GM18907 (cell line): ENCODE measurements at regions not wholly inside any gene's neighbourhood (a gene's known extent, or its start where the extent isn't known, plus 50 kb on each side); places are given as distances from the start of the nearest gene placed in this dataset.
A peak's percentile ranks its signal among the peaks of the same experiment; 100 is the strongest.
"Not testable (repeated sequence)": the region's sequence is repeated elsewhere in the genome, so short reads cannot be mapped to it uniquely, and the experiment has no call there.

Source experiments
- ATAC-seq: cut with Tn5 transposase; IDR thresholded peaks from one replicate; pipeline ENCODE4 v1.9.1; 2021; ENCODE audit warnings: mild to moderate bottlenecking, moderate library complexity; ENCODE audit not compliant: unreplicated experiment

DNA sequence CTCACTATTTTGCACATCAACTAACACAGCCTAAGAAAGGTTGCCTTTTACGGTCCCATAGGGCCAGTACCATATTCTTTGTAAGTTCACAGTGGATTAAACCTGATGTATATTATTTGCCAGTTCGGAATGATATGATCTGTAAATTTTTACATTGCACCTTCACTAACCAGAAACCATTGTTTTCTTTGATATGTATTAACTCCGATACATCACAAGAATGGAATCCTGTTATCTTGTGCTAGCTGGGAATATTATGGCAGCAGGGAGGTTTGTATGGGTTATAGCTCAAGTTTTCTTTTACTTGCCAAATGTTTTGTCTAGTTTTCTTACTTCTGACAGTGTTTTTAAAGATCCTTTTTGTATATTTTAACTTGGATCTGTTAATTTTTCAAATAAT lies 51.4 kb upstream of the S1PR1 start:
- no peak for ATAC-seq

DNA sequence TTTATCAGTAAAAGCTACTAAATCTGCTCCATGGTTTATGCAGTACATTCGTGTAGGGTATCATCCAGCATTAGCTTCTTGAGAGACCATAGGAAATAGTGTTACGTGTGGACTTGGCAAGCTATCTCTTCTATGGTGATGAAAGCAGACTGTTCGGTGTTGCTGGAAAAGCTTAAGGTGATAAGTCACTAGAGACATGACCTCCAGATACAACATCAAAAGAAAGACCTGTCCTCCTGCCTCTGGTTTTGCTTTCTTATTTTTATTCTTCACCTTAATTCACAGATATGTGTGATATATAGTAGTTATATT lies 53.5 kb upstream of the S1PR1 start:
- ATAC-seq = no peak

DNA sequence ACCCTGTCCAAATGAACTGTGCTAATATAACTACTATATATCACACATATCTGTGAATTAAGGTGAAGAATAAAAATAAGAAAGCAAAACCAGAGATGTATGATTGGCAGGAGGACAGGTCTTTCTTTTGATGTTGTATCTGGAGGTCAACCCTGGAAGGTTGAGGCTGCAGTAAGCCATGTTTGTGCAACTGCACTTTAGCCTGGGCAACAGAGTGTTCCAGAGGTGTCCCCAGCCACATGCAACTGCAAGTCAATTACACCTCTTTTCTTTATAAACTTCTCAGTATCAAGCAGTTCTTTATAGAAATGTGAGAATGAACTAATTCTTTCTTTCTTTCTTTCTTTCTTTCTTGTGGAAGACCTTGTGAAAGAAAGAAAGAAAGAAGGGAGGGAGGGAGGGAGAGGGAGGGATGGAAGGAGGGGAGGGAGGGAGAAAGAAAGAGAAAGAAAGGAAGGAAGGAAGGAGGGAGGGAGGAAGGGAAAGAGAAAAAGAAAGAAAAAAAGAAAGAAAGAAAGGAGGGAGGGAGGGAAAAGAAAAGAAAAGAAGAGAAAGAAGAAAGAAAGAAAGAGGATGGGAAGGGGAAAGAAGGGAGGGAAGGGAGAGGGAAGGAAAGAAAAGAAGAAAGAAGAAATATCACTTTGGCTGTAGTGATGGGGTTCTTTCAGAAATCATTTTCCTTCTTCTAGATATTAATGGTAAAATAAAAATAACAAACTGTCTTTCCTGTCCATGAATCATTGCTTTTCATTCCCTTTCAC lies 54.0 kb upstream of the S1PR1 start:
- no peak for ATAC-seq

DNA sequence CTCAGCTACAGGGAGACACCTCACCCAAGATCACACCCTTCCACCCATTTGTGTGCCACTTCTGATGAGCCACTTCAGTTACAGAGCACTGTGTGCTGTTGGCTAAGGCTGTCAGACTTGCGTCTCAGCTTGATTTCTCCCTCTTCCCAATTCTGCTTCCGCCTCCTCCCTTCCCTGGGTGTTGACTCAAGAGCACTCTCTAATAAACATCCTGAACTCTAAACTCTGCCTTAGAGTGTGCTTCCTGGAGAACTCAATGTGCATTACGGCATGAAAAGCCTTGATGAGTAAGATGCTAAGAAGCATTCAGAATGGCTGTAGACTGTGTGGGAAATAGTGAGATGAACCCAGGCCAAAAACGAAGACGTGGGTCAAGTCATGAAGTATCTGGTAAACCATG lies 54.9 kb upstream of the S1PR1 start:
- no peak for ATAC-seq

DNA sequence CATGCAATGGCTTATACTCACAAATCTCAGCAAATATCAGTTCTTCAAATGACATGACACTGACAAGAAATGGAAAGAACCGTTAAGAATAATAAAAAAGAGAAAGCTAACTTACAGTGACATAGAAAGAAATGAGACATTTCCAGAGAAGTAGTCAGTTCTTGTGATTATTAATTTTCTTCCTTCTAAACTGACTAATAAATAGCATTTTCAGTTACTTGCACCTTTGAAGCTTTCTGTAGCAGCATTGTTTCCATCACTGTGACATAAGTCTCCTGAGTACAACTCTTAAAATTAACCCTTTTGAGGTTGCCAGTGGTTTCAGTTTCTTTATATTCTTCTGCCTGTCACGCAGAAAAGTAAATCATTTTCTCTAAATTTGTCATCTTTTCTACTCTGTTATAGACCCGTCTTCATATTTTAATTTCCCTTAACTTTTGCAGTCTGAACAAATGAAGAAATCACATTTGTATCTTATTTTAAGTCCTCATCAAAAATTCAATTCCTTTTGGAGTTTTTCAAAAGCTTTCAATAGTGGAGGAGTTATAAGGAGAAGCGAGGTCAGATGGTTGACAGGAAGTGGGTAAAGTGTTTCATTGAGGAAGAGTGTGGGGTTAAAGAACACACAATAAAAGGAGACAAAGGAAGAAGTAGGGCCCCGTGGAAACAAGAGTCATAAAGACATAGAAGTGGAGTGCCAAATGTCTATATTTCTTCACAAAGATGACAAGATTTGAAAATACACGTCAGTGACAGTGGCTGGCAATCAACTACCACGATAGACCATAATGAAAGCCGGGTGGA lies 57.9 kb upstream of the S1PR1 start:
- ATAC-seq = peak; percentile 93

DNA sequence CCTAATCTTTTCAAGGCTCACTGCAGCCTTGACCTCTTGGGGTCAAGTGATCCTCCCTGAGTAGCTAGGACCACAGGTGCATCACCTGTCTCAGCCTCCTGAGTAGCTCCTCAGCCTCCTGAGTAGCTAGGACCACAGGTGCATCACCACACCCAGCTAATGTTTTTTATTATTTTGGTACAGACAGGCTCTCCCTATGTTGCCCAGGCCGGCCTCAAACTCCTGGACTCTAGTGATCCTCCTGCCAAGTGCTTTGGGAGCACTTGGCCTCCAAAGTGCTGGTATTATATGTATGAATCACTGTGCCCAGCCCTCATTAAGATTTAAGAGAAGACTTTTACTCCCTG lies 58.5 kb upstream of the S1PR1 start:
- peak; percentile 18 for ATAC-seq

DNA sequence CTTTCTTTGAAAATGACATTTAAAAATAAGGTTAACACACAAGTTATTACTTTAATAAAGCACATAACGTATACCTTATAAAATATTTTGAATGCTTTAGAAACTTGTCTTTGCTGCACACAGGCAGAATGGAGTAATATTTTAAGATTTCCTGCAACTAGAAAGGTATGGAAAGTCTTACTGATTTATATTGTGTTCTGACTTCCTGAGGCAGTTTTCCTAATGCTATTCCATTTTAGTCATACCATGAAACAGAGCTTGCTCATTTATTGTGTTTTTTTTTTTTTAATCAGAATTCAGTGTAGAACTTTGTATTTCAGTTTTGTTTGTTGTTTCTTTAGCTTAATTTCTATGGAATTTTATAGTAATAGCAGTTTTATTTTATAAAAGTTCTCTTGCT lies 60.9 kb upstream of the S1PR1 start:
- no peak for ATAC-seq

DNA sequence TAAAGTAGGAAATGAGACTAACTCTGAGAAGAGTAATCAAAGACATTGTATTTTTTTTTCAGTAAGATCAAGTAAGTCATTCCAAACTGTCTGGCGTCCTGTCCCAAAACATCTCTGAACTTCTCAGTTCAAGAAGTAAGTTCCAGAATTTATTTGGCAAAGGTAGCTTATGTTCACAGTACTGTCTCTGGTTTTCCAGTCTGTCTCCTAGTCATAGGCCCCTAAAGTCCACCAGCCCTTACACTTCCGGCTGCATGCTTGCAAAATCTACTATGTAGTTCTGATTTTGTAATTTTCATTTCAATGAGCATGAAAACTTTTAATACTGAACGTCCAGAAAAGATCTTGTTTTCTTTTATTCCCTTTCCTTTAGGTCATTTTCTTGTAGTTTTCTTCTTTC lies 61.4 kb upstream of the S1PR1 start:
- ATAC-seq = no peak

DNA sequence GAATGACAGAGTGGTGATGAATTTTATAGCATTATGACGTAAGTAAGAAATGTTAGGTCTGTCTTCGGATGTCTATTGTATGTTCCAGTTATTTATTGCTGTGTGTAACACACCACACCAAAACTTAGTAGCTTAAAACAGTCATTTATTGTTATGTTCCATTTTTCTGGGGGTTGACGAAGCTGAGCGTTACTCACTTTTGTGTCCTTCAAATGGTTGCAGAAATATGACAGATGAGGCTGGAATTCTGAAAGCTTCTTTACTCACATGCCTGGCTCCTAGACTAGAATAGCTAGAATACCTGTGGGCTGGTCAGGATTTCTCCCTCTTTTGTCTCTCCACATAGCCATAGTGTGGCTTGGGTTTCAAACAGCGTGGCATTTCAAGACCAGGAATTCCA lies 62.1 kb upstream of the S1PR1 start:
- ATAC-seq = no peak

DNA sequence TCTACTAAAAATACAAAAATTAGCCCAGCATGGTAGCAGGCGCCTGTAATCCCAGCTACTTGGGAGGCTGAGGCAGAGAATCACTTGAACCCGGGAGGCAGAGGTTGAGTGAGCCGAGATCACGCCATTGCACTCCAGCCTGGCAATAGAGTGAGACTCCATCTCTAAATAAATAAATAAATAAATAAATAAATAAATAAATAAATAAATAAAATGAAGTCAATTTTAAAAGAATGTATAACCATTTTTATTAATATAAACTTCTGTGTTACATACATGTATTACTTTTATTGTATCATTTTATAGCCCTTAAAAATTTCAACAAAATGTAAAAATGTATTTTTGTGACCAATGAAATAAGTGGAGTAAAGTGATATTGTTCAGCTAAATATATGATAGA lies 62.5 kb upstream of the S1PR1 start:
- ATAC-seq = not testable (repeated sequence)

DNA sequence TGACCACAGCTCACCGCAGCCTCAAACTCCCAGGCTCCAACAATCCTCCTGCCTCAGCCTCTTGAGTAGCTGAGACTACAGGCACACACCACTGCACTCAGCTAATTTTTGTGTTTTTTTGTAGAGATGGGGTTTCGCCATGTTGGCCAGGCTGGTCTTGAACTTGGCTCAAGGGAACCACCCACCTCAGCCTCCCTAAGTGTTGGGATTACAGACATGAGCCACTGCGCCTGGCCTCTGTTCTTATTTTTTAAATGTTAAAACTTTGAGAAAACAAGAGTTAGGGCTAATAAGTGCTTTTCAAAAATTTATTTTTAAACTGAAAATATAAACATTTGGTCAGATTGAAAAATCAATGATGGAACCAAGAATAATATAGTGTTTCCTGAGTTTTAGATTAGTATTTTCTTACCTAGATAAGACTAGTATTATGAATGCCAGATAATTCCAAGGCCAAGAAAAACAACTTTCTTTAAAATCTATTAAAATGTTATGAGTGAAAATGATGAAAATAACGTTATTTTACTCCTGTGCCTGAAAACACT lies 66.2 kb upstream of the S1PR1 start:
- no peak for ATAC-seq

DNA sequence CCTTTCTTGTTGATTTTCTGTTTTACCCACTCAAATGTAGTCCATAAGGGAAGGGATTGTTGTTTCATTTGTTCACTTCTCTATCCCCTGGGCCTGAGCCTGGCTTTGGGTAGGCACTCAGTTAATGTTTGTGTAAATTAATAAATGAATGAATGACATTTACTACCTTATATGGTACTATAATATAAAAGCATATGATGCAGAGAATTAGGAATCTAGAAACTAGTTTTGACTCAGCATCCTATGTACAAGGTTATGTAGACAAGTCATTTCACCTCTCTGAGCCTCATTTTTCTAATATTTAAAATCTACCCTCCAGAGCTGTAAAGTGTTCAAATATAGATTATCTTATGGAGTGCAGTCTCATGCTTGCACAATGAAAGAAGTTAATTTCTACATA lies 68.9 kb upstream of the S1PR1 start:
- ATAC-seq = peak; percentile 89

DNA sequence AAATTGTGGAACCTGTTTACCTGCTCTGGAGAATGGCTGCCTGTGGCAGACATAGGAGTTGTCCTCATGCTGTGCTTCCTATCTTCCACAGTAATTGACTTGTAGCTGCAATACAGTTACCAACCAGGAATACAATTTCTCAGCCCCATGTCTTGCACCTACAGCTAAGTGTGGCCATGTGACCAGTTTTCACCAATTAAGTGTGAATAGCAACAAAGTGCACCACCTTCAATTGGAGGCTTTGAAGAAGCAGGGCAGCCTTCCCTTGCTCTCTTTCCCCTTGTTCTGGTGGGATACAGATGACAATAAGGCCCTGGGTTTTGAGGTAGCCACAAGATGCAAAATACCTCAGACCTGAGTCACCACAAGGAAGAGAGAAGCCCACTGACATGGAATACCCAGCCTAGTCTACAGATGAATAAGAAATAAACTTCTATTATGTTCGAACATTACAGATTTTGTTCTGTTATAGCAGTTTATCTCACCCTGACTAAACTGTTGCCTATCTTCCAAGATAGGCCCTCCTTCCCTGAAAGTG lies 70.2 kb upstream of the S1PR1 start:
- no peak for ATAC-seq

DNA sequence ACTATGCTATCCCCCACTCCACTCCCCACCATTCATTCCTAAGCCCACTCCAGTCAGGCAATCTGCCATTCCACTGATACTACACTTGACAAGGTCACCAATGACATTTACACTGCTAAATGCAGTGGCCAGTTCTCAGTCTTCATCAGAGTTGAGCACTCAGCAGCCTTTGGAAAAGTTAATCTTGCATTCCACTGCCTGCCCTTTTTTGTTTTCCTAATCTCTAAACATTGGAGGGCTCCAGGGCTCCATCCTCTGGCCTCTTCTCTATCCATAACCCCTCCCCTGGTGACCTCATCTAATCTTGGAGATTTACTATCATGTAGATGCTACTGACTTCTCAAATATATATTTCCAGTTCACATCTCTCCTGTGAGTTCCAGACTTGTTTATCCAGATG lies 70.9 kb upstream of the S1PR1 start:
- no peak for ATAC-seq

DNA sequence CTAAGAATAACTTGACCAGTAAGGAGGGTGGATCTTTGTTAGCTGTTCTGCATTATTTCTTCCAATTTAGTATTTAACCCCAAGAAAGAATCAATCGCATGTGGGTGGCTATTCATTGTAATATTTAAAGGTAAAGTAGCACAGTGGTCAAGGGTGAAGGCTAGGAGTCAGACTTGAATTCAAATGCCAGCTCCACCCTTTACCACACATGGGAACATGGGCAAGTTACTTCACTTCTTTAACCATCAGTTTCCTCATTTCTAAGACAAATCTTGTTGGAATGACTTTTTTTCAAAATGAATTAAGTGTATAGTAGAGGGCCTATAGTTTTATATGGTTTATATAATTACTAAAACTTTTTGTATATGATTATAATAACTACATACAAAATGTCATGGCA lies 71.3 kb upstream of the S1PR1 start:
- ATAC-seq = no peak

DNA sequence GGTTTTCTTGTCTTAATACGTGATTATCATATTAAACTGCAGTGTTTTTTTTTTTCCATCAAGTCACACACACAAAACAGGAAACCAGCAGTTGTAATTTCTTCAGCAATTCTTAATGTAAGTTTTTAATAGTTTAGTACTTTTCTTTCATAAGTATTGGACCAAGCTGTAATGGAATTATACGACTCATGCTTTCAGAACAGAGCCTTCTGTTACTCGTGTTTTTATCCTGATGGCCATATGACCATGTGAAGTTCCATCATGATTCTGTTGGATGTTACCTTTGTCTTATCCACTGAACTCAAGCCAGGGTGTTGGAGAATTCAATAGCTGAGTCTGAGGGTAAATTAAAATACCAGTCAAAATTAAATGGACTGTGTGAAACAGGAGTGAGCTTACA lies 72.0 kb upstream of the S1PR1 start:
- ATAC-seq = no peak

DNA sequence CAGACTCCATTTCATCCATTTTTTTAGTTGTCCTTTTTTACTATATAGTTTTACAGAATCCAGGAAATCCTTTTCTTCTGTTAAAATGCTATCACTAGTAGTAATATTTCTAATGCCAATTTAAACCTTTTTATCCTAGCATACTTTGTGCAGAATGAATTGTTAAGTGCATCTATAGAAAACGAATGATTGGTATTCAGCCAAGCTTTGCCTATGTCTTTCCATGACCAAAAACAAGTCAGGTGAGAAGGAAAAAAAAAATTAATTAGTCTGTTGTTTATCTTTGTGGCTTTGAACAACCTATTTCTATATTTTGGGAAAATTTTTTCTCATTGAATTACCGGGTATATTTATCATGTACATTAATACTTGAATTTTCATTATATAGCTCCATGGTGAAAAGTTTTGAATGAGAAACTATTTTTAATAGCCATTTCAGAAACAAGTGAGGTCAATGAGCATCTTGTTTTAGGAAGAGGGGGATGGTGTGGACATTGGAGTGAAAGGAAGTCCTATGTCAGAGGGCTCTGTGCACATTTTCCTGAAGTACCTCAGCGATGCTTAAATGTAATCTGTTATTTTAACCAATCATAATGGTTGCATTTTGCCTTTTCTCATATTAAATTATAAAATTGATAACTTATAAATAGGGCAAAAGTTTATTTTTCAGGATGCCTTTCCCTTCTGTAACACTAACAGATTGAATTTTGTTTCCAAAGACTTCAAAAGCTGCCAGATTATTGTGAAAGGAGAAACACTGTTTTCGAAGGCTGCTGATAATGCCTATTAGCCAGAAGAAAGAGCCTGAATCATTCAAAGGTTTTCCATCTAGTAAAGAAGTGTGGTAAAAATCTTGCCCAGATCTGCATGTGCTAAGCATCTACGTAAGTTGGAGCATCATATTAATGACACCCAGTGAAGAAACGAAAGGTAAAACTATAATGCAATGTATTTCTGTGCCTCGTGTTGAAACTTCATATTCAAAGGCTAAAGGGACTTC lies 73.8 kb upstream of the S1PR1 start:
- no peak for ATAC-seq

DNA sequence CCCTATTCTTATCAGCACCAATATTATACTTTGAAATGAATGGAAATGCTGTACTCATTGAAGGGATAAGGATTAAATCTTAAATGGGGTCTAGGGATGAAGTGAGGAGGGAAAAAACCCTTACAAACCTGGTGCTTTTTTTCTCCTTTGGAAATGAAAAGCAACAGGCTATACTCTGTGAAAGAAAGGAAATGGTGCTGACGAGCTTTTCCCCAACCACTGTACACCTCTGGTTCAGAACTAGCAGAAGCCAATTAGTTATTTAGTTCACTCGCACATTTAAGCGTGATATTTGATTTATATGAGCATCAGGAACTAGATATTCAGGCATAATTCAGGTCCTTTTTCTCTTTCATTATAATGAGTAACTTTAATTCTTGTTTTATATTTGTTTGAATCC lies 74.5 kb upstream of the S1PR1 start:
- no peak for ATAC-seq

DNA sequence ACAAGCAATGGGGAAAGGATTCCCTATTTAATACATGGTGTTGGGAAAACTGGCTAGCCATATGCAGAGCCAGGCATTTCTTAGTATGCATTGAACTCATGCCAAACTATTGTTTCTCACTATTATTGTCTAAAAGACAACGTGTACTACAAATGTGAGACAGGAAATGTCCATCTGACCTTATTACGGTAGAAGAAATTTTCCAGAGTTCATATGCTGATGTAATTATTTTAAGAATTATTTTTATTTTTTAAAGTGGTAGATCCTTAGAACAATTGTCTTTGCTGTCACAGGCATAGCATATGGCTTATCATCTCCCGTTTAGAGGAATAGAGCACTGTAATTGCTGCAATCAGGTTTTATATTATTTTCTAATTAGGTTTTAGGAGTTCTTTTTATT lies 75.2 kb upstream of the S1PR1 start:
- no peak for ATAC-seq

DNA sequence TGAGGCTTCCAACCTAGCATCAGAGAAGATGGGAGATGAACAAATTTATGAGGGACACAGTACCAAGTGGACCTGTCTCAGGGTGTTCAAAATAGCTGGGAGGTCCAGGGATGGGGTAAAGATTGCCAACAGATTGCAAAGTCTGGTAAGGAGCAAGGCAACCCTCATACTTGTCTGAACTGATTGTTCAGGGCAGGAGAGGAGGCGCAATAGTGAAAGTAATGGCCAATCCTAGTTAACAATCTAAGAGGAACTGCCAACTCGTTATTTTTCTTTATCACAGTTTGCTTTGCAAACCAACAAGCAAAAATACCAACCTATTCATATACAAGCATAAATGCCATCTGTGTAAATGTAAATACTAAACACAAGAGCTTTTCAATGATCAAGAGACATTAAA lies 78.4 kb upstream of the S1PR1 start:
- ATAC-seq = peak; percentile 87

DNA sequence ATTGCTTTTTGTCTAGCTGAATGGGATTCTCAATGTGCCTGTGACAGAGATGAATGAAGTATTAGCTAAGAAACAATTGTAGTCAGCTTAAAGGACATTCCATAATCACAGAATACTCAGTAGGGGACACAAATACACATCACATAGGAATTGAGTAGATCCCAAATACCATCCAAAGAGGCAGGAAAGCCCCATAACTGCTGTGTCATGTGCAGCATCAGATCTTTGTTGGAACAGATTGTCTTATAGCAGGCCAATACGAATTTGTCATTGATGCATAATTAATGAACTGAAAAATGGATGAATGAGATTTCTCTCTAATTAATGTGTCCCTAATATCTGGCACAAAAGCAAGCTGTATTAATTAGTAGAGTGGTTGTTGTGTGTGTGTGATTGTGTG lies 82.3 kb upstream of the S1PR1 start:
- ATAC-seq = no peak
